Stomach (tissue), 4 donors: ENCODE measurements at regions not wholly inside any gene's neighbourhood (a gene's known extent, or its start where the extent isn't known, plus 50 kb on each side); places are given as distances from the start of the nearest gene placed in this dataset.

ENCODE experiments used
- CTCF ChIP-seq, 7 experiments: fragments of 450-650 bp in 4 of 7; fragments of 200-600 bp in 3 of 7; sonication (generic) in 3 of 7; IDR thresholded peaks; one replicate each; pipeline ENCODE4 v1.5.1; 2016 to 2019; ENCODE audit warnings: antibody characterized with exemption in 7 of 7, control low read depth in 2 of 7, mild to moderate bottlenecking in 1 of 7
- EP300 ChIP-seq: sonication (generic); formaldehyde crosslinking; IDR thresholded peaks from one replicate; pipeline ENCODE4 v1.6.1; 2017; ENCODE audit warnings: antibody characterized with exemption
- POLR2A ChIP-seq, 4 donors: fragments of 450-650 bp; IDR thresholded peaks; one replicate each; pipeline ENCODE4 v1.6.1; 2016; ENCODE audit warnings: antibody characterized with exemption in 4 of 4, control low read depth in 2 of 4, mild to moderate bottlenecking in 1 of 4, moderate library complexity in 1 of 4
- POLR2AphosphoS5 ChIP-seq, 3 donors: sonication (generic); formaldehyde crosslinking; IDR thresholded peaks; one replicate each; pipeline ENCODE4 v1.6.1; 2016; ENCODE audit warnings: antibody characterized with exemption in 3 of 3

GRCh38 chr4:189664693-189665250, 275.9 kb upstream of the FRG1 start:
- TF ChIP-seq CTCF (IDR thresholded peaks at IDR 0.05): no peak
- TF ChIP-seq POLR2AphosphoS5 (IDR thresholded peaks at IDR 0.05): no peak
- TF ChIP-seq POLR2A (IDR thresholded peaks at IDR 0.05): no peak
- no peak for TF ChIP-seq EP300
